Rectal smooth muscle tissue (tissue), 1 donor: ENCODE measurements at regions not wholly inside any gene's neighbourhood (a gene's known extent, or its start where the extent isn't known, plus 50 kb on each side); places are given as distances from the start of the nearest gene placed in this dataset.

Experiments
- H3K27ac ChIP-seq: one replicate; pipeline ENCODE4 v1.7.0; 2013; ENCODE audit warnings: low read depth, low read length, inconsistent platforms
- H3K27me3 ChIP-seq: one replicate; pipeline ENCODE4 v1.7.0; 2013; ENCODE audit warnings: low read length; ENCODE audit not compliant: control insufficient read depth, insufficient read depth
- H3K36me3 ChIP-seq: one replicate; pipeline ENCODE4 v1.7.0; 2013; ENCODE audit warnings: low read length; ENCODE audit not compliant: control insufficient read depth, insufficient read depth
- H3K4me1 ChIP-seq: one replicate; pipeline ENCODE4 v1.7.0; 2013; ENCODE audit warnings: low read length; ENCODE audit not compliant: control insufficient read depth, insufficient read depth
- H3K4me3 ChIP-seq: one replicate; pipeline ENCODE4 v1.7.0; 2013; ENCODE audit warnings: low read length
- H3K9ac ChIP-seq: one replicate; pipeline ENCODE4 v1.7.0; 2013; ENCODE audit warnings: low read length

- no peak overlapping the region for H3K4me3 ChIP-seq
- H3K9ac ChIP-seq, result no peak overlapping the region
- H3K36me3 ChIP-seq, result no peaks in the 10 kb centered on the region
- no peaks in the 10 kb centered on the region for H3K27me3 ChIP-seq
- no peak overlapping the region for H3K27ac ChIP-seq
- no peaks in the 10 kb centered on the region for H3K4me1 ChIP-seq
Measured at GRCh38 chr3:139287557-139287956, 56.3 kb upstream of the MRPS22 start.

- Histone ChIP-seq H3K27me3 (no peaks in the 10 kb centered on the region), H3K9ac (no peak overlapping the region), H3K27ac (no peak overlapping the region), H3K4me3 (no peak overlapping the region), H3K36me3 (no peaks in the 10 kb centered on the region), H3K4me1 (no peaks in the 10 kb centered on the region)
Measured at GRCh38 chr3:139288266-139288821, 55.5 kb upstream of the MRPS22 start.

GRCh38 chr3:139289860-139290524, 53.8 kb upstream of the MRPS22 start:
- Histone ChIP-seq H3K9ac (no peak overlapping the region), H3K4me3 (no peak overlapping the region), H3K27me3 (no peaks in the 10 kb centered on the region), H3K4me1 (no peaks in the 10 kb centered on the region), H3K27ac (no peak overlapping the region), H3K36me3 (no peaks in the 10 kb centered on the region)

GRCh38 chr3:139291276-139292051, 52.4 kb upstream of the MRPS22 start:
- Histone ChIP-seq H3K36me3 (no peaks in the 10 kb centered on the region), H3K4me3 (no peak overlapping the region), H3K27ac (no peak overlapping the region), H3K27me3 (no peaks in the 10 kb centered on the region), H3K4me1 (no peaks in the 10 kb centered on the region), H3K9ac (no peak overlapping the region)

GRCh38 chr3:139292192-139292591, 51.6 kb upstream of the MRPS22 start:
- Histone ChIP-seq H3K4me1 (no peaks in the 10 kb centered on the region), H3K4me3 (no peak overlapping the region), H3K27me3 (no peaks in the 10 kb centered on the region), H3K9ac (no peak overlapping the region), H3K27ac (no peak overlapping the region), H3K36me3 (no peaks in the 10 kb centered on the region)

GRCh38 chr3:139292711-139293664, 50.8 kb upstream of the MRPS22 start:
- Histone ChIP-seq H3K4me3 (no peak overlapping the region), H3K9ac (no peak overlapping the region), H3K27me3 (no peaks in the 10 kb centered on the region), H3K27ac (no peak overlapping the region), H3K4me1 (no peaks in the 10 kb centered on the region), H3K36me3 (no peaks in the 10 kb centered on the region)

- no peak overlapping the region for H3K9ac ChIP-seq
- no peak overlapping the region for H3K27ac ChIP-seq
- H3K27me3 ChIP-seq, result no peaks in the 10 kb centered on the region
- H3K4me3 ChIP-seq, result no peak overlapping the region
- no peaks in the 10 kb centered on the region for H3K4me1 ChIP-seq
- H3K36me3 ChIP-seq, result no peaks in the 10 kb centered on the region
Measured at GRCh38 chr3:139293665-139294023, 50.2 kb upstream of the MRPS22 start.
